Thymus (tissue), 11 donors: ENCODE measurements at regions not wholly inside any gene's neighbourhood (a gene's known extent, or its start where the extent isn't known, plus 50 kb on each side); places are given as distances from the start of the nearest gene placed in this dataset.

Experiments
- DNase-seq, 9 donors: peaks; one replicate each; pipeline ENCODE4 v3.0.0-alpha.2; 2013; ENCODE audit warnings: low spot score in 9 of 9, low read depth in 6 of 9, missing footprints in 1 of 9
- H3K27ac ChIP-seq, 2 donors: one replicate each; pipeline ENCODE4 v1.5.1; 2013; ENCODE audit warnings: control low read depth in 1 of 2, low read depth in 1 of 2, low read length in 1 of 2, mild to moderate bottlenecking in 1 of 2, moderate library complexity in 1 of 2
- H3K27me3 ChIP-seq, 2 donors: one replicate each; pipeline ENCODE4 v1.5.1; 2013; ENCODE audit warnings: low read length in 1 of 2; ENCODE audit not compliant: control insufficient read depth in 2 of 2, insufficient read depth in 1 of 2
- H3K36me3 ChIP-seq, 2 donors: one replicate each; pipeline ENCODE4 v1.5.1; 2013; ENCODE audit warnings: low read length in 1 of 2, mild to moderate bottlenecking in 1 of 2, moderate library complexity in 1 of 2; ENCODE audit not compliant: control insufficient read depth in 2 of 2, insufficient read depth in 2 of 2
- H3K4me1 ChIP-seq, 2 donors: one replicate each; pipeline ENCODE4 v1.5.1; 2013; ENCODE audit warnings: low read length in 2 of 2; ENCODE audit not compliant: control insufficient read depth in 2 of 2, insufficient read depth in 2 of 2
- H3K4me3 ChIP-seq, 2 donors: one replicate each; pipeline ENCODE4 v1.5.1; 2013; ENCODE audit warnings: low read length in 2 of 2, control low read depth in 1 of 2, mild to moderate bottlenecking in 1 of 2
- H3K9me3 ChIP-seq, 2 donors: one replicate each; pipeline ENCODE4 v1.5.1; 2013; ENCODE audit warnings: low read length in 1 of 2, mild to moderate bottlenecking in 1 of 2; ENCODE audit not compliant: control insufficient read depth in 2 of 2, insufficient read depth in 1 of 2
- WGBS: extraction: QIAGEN DNeasy Blood & Tissue Kit; methylation state at CpG from one replicate; pipeline ENCODE4 v1.1.7; 2013; 5-methylcytosine and 5-hydroxymethylcytosine counted together
- donor health status: healthy.

DNA sequence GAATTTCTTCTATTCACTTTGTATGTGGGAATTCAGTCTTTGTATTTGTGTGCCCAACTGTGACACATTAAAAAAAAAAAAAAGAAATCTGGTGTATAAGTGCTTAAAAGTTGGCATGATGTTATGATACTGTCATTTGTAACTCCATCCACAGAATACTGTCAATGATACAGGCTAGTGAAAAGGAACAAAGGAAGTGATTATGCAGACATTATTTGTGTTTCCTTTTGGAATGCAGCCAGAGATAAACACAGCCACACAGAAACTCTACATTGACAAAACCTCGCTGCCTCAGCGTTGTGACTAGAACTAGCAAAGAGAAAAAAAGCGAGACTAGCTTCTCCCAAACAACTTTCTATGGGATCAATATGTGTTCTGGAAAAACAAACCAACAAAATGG lies 519.2 kb upstream of the AGTR1 start:
- no peaks in the 10 kb centered on the region for H3K9me3 ChIP-seq
- H3K36me3 ChIP-seq, result no peaks in the 10 kb centered on the region
- H3K27ac ChIP-seq, result no peak overlapping the region
- no peaks in the 10 kb centered on the region for H3K4me1 ChIP-seq
- H3K27me3 ChIP-seq, result no peaks in the 10 kb centered on the region
- no peak overlapping the region for H3K4me3 ChIP-seq
- no peak for DNase-seq
- WGBS, result 68% methylated on average over 3 of the region's 3 CpGs

DNA sequence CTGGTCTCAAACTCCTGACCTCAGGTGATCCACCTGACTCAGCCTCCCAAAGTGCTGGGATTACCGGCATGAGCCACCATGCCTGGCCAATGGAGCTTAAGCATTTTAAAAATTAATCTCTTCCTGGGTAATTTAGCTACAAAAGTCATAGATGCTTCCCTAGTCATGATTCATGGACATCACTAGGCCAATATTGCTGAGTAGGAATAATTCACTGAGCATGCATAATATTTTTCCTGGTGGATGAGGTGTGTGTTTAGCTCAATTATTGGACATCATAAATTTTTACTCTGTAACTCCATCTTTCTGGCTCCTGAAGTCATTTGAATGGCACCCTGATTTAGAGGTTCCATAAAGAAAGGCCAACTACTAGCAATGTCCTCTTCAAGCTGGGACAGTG lies 512.9 kb upstream of the AGTR1 start:
- Histone ChIP-seq H3K4me1 (no peaks in the 10 kb centered on the region), H3K9me3 (no peaks in the 10 kb centered on the region), H3K4me3 (no peak overlapping the region), H3K27me3 (no peaks in the 10 kb centered on the region), H3K36me3 (no peaks in the 10 kb centered on the region), H3K27ac (no peak overlapping the region)
- DNase-seq, result no peak
- 100% methylated on average over 1 of the region's 1 CpG for WGBS

- Histone ChIP-seq H3K36me3 (no peaks in the 10 kb centered on the region), H3K9me3 (no peaks in the 10 kb centered on the region), H3K27ac (no peak overlapping the region), H3K4me1 (no peaks in the 10 kb centered on the region), H3K4me3 (no peak overlapping the region), H3K27me3 (no peaks in the 10 kb centered on the region)
- 88% methylated on average over 2 of the region's 2 CpGs for WGBS
- DNase-seq, result no peak
Measured at GRCh38 chr3:148186881-148187280, 510.8 kb upstream of the AGTR1 start.

DNA sequence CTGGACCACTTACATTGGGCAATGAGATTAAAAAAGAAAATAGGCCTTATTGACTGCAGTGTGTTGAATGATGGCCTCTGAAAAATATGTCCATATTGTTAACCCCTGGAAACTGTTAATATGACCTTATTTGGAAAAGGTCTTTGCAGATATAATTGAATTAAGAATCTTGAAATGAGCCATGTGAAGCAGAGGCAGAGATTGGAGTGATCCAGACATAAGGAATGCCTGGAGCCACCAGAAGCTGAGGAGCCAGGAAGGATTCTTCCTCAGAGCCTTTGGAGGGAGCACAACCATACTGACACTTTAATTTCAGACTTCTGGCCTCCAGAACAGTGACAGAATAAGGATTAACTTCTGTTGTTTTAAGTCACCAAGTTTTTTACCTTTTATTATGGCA lies 510.4 kb upstream of the AGTR1 start:
- H3K4me1 ChIP-seq, result no peaks in the 10 kb centered on the region
- H3K4me3 ChIP-seq, result no peak overlapping the region
- no peak for DNase-seq
- no peaks in the 10 kb centered on the region for H3K9me3 ChIP-seq
- no peak overlapping the region for H3K27ac ChIP-seq
- H3K36me3 ChIP-seq, result no peaks in the 10 kb centered on the region
- no peaks in the 10 kb centered on the region for H3K27me3 ChIP-seq

- WGBS, result 78% methylated on average over 1 of the region's 1 CpG
Measured at GRCh38 chr3:148190441-148190990, 507.2 kb upstream of the AGTR1 start.

GRCh38 chr3:148191966-148192365 lies 505.7 kb upstream of the AGTR1 start:
- H3K4me3 ChIP-seq, result no peak overlapping the region
- no peak for DNase-seq
- no peaks in the 10 kb centered on the region for H3K4me1 ChIP-seq
- no peaks in the 10 kb centered on the region for H3K27me3 ChIP-seq
- WGBS, result 88% methylated on average over 5 of the region's 5 CpGs
- no peak overlapping the region for H3K27ac ChIP-seq
- no peaks in the 10 kb centered on the region for H3K9me3 ChIP-seq
- no peaks in the 10 kb centered on the region for H3K36me3 ChIP-seq

More at GRCh38 chr3:148190441-148190990, 507.2 kb upstream of the AGTR1 start:
- Histone ChIP-seq H3K27ac (no peak overlapping the region), H3K4me1 (no peaks in the 10 kb centered on the region), H3K4me3 (no peak overlapping the region), H3K27me3 (no peaks in the 10 kb centered on the region), H3K9me3 (no peaks in the 10 kb centered on the region), H3K36me3 (no peaks in the 10 kb centered on the region)
- no peak for DNase-seq

- H3K36me3 ChIP-seq, result no peaks in the 10 kb centered on the region
- no peak overlapping the region for H3K4me3 ChIP-seq
- no peaks in the 10 kb centered on the region for H3K9me3 ChIP-seq
- no peaks in the 10 kb centered on the region for H3K4me1 ChIP-seq
- no peaks in the 10 kb centered on the region for H3K27me3 ChIP-seq
- no peak for DNase-seq
- H3K27ac ChIP-seq, result no peak overlapping the region
- WGBS, result 89% methylated on average over 3 of the region's 3 CpGs
Measured at GRCh38 chr3:148197061-148197460, 500.6 kb upstream of the AGTR1 start.

GRCh38 chr3:148202386-148202785 lies 495.3 kb upstream of the AGTR1 start:
- no peaks in the 10 kb centered on the region for H3K9me3 ChIP-seq
- no peak overlapping the region for H3K4me3 ChIP-seq
- H3K27me3 ChIP-seq, result no peaks in the 10 kb centered on the region
- DNase-seq, result no peak
- 21% methylated on average over 1 of the region's 1 CpG for WGBS
- no peaks in the 10 kb centered on the region for H3K36me3 ChIP-seq
- H3K27ac ChIP-seq, result no peak overlapping the region
- H3K4me1 ChIP-seq, result no peaks in the 10 kb centered on the region

DNA sequence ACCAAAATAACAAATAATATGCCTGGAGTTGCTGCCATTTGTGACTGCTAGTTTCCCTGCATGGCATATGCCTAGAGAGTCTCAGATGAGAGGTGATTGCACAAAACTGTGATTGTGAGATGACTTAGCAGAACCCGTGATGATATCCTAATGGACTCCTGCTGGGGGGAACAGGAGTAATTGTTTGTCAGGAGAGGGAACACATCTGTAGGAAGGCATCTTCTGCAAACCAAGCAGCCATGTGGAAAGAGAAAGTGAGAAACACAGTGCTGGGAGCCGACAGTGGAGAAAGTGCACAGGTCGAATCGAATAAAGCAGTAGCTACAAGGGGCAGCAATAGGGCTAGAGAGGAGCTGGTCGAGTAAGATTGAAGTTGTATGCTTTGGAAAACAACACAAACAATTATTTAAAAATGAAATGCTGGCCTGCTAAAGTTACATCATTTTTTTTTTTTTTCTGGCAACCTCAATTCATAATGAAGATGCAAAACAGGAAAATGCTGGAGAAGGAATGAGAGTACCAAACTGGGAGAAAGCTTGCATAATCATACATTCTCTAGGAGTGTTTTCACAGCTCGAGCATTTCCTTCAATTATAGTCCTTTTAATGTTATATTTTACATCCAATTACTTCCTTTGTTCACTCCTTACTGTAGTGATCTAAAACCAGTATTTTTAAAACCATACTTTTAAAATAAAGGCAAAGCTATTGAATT lies 494.2 kb upstream of the AGTR1 start:
- no peaks in the 10 kb centered on the region for H3K9me3 ChIP-seq
- H3K4me1 ChIP-seq, result no peaks in the 10 kb centered on the region
- no peaks in the 10 kb centered on the region for H3K27me3 ChIP-seq
- no peak overlapping the region for H3K27ac ChIP-seq
- H3K4me3 ChIP-seq, result no peak overlapping the region
- WGBS, result 93% methylated on average over 6 of the region's 6 CpGs
- H3K36me3 ChIP-seq, result no peaks in the 10 kb centered on the region
- DNase-seq, result no peak
